ENCODE measurements at regions not wholly inside any gene's neighbourhood (a gene's known extent, or its start where the extent isn't known, plus 50 kb on each side); places are given as distances from the start of the nearest gene placed in this dataset.
"Not testable (repeated sequence)": the region's sequence is repeated elsewhere in the genome, so short reads cannot be mapped to it uniquely, and the experiment has no call there.

DNA sequence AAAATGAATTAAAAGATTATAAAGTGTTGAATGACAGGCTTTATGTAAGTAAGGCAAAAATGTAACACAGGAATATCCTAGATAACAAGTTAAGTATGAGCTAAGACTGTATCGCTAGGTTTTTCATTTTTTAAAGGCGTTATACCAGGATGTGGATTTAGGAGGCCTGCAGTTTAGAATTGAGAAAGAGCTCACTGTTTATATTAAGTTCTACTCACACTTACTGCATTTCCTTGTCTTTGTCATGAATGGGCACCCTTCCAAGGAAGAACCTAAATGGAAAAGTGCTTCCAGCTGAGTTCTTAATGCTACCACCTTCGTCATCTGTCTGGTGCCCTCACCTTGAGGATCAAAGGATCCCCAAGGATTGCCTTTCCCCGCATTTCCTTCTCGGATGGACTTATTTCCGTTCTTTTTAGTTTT lies 148.7 kb downstream of the SOX4 start:
- DNase-seq (ENCODE audit: low read depth, low spot score) = peak; percentile 24

DNA sequence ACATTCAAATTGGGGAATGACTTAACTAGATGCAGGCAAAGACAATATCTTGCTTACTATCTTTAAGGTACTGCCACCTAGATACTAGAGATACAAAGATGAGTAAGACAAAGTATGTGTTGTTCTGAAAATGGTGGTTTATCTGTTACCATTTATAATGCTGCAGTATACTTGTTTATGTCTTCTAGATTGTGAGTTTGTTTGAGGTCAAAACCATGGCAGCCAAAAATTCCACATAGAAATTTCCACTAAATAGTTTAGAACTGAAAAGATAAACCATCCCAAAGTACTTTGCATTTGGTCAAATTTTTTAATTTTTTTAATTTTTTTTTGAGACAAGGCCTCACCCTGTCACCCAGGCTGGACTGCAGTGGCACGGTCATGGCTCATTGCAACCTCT lies 150.8 kb downstream of the SOX4 start:
- no peak for DNase-seq (ENCODE audit: low read depth, low spot score)

DNA sequence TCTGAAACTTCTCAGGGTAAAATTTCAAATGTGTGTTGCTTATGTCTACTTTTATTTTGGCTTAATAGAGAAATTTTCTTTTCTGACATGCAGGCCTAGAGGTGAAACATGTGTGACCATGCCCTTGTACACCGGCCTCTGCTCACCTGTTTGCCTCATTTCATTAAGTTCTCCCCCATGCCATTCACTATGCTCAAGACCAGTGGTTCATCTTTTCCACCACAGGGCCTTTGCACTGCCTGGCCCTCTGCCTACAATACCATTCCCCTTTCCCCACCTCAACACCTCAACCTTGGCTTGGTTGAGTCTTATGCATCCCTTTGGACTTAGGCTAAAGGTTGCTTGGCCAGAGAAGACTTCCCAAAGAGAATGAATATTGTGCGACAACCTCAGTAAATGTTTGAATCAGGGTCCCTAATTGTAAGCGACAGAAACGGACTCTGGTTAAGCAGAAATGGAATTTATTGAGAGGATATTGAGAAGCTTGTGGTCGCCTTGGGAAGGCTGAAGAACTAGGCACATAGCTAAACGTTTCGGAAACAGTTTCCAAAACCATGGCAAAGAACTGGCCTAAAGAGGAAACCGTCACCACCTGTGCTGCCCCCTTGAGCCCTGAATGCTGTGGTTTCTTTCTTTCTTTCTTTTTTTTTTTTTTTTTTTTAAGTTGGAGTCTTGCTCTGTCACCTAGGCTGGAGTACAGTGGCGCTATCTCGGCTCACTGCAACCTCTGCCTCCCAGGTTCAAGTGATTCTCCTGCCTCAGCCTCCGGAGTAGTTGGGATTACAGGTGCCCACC lies 152.2 kb downstream of the SOX4 start:
- no peak for DNase-seq (ENCODE audit: low read depth, low spot score)

DNA sequence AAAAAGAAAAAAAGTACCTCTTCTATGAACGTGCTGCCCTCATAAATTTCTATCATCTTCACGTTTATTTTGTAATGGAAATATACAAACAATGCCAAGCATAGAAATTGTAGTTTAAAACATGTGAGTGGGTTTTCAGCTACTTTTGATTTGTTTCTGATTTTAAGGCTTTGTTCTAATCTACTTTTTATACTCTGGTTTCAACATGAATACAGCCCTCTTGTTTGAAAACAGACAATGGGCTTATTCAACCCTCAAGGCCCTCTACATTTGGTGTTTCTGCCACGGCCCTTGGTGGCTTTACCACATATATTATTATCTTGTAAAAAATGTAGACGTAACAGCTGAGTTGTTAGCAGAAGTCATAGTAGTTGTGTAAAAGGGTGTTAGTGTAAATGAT lies 153.9 kb downstream of the SOX4 start:
- no peak for DNase-seq (ENCODE audit: low read depth, low spot score)

DNA sequence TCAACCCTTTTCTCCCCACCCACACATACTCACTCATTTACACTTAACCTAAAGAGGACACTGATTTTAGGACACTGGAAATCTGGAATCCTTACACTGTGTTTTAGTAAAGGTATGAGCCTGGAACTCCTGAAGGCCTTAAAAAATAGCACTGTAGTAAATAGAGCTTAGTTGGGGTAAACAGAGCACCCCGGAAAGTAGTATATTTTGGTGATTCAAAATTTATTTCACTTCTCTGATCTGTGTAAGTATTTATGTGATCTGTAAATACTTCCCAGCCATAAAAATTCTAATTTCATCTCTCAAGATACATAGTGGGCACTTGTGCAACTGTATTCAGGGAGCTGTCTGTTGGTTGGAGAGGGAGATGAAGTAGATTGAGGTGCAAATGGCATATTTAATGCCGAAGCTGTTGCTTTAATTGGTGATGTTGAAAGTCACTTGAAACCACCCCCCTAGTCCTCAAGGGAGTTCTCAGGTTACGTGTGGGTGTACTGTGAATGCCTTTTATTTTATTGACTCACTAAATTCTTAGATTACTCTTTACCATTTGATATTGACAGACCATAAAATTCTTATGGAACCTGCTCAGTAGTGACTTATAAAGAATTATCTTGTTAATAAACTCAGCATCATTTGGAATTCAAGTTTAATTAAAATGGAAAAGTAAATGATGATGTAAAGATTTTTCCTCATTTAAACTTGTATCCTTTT lies 154.9 kb downstream of the SOX4 start:
- no peak for DNase-seq (ENCODE audit: low read depth, low spot score)

DNA sequence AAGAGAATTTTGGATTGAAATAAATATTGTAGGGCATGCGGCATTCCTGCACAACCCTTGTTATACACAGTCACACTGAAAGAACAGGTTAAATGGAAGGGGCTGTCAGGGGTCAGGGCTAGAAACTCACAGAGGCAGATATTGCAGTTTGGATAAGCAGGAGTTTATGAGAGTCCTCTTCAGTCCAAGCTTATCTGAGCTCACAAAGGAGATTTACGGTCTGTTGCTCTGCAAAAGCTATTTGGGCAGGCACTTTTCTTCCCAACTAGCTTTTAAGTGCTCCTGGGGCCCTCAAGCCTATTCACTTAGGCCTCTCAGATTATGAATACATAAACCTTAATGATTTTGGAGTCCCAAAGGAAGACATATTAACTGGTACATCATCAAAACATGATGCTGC lies 156.2 kb downstream of the SOX4 start:
- DNase-seq (ENCODE audit: low read depth, low spot score) = no peak

DNA sequence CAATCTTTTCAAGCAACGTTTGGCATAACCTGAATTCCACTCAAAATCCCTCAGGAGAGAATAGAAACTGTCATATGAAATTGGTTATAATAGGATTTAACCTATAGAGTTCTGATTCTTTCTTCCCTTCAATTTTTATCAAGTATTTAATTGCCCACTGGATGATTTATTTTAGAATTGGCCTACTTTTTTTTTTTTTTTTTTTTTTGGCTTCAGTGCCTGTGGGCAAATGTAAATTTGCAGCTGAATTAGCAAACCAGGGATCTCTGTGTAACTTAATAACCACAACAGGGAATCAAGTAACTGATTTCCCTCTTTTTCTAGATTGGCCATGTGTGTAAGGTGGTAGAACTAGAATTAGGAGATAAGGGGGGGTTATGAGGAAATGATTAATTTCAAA lies 157.0 kb downstream of the SOX4 start:
- no peak for DNase-seq (ENCODE audit: low read depth, low spot score)

DNA sequence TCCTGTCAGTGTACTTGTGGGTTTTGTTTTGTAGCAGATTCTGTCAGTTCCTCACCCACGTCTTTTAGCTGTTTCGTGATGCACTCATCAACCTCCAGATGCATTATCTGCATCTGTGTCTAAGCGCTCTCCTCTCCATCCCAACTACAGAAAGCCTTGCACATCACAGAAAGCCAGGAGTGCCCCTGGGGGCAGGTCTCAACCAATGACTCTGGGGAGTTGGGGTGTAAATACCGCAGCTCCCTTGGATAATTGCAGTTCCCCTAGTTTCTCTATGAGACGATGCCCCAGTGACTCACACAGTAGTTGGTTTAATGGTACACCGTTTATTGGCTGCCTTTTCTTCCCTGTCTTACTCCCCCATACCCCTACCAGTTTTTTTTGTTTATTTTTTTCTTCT lies 158.1 kb downstream of the SOX4 start:
- no peak for DNase-seq (ENCODE audit: low read depth, low spot score)

DNA sequence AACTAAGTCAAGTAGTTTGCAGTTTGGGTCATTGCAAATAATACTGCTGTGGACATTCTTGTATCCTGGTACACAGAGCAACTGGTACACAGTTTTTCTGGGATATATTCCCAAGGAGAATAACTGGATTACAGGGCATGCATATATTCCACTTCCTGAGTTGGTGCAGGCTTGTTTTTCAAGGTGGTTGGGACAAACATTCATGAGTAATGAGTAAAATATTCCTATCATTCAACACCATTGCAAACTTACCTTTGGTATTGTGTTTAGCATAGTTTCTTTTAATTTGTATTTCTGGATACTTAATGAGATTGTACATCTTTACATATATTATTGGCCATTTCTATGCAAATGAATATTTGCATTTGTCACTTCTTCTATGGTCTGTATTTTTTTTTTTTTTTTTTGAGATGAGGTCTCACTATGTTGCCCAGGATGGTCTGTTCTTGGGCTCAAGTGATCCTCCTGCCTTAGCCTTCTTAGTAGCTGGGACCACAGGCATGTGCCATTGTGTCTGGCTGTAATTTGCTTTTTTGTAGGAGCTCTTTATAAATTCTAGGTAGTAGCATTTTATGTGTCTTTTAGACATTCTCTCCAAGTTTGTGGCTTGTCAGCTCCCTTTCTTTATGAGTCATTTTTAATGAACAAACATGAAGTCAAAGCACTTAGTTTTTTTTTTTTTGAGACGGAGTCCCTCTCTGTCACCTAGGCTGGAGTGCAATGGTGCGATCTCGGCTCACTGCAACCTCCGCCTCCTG lies 158.7 kb downstream of the SOX4 start:
- DNase-seq (ENCODE audit: low read depth, low spot score) = no peak

DNA sequence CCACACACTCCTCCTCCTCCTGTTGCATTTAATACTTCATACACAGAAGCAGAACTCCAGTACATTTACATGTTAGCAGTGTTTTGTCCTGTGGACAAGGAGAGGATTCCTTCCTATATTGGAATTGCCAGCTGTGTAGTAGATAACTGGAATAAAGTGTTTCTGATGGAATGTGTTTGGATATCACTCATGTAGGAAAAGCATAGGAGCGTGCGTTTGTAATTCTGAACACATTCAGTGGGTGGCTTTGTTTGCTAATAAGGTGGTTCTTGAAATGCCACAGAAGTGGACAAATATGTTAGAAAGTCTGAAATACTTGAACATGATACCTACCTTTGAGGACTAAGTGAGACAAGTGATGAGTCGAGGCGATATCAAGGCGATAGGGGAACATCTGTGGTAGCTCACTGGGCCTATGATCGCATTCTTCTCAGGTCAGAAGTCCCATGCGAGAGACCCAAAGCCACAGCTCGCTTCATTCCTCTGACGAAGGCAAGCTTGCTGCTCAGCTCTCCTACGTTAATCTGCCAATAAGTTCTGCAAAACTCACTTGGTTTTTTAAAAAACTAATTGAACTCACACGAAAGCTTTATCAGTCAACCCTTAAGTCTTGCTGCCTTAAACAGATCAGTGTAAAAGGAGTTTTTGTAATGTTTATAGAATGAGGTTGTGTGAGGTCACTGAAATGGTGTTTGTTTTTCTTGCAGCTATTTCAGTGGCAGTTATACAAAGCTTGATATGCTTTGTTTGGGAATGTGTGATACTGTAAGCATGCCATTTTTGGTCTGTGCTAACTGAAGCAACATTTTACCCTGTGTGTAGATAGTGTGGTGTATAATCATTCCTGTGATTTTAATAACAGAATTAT lies 159.9 kb downstream of the SOX4 start:
- DNase-seq (ENCODE audit: low read depth, low spot score) = no peak

DNA sequence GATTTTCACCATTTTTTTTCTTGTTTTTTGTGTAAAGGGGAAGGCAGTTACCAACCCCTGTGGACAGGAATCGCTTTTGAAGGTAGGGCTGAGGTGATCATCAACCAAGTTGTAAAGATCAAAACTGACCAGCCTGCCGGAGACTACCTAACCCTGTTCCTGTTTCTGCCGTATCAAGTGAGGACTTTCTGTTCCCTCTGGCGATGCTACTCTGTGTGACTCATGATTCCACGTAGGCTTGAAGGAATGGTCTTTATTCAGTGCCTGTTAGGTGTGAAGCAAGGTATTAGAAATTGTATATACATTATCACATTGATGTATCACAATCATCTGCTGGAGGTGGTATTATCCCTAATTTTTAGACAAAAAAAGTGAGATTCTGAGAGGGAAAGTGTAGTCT lies 161.3 kb downstream of the SOX4 start:
- DNase-seq (ENCODE audit: low read depth, low spot score) = no peak

DNA sequence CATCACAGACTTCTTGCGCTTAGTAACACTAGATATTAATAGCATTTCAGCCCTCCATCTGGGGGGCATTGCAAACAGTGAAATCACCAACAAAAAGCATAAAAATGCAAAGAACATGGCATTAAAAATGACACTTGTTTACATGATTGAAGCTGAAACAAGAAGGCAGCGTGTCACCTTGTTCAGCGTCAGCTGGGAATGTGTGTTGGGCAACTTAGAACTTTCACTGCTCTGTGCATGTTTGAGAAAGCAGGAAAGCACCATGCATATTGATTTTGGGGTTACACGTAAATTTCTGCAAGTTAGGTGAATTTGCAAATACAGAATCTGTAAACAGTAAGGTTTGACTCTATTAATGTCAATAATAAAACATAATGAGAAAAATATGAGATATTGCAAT lies 162.9 kb downstream of the SOX4 start:
- no peak for DNase-seq (ENCODE audit: low read depth, low spot score)

DNA sequence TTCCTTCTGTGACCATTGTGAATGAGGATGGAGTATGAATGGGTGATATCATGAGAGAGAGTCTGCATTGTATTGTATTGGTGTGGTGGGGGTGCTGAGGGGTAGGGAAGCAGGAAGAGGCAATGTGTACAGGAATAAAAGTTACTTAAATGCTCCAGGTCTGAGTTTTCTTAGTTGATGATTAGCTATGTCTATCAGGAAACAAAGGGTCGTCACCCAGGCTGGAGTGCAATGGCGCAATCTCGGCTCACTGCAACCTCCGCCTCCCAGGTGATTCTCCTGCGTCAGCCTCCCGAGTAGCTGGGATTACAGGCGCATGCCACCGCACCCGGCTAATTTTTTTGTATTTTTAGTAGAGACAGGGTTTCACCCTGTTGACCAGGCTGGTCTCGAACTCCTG lies 163.8 kb downstream of the SOX4 start:
- not testable (repeated sequence) for DNase-seq (ENCODE audit: low read depth, low spot score)

DNA sequence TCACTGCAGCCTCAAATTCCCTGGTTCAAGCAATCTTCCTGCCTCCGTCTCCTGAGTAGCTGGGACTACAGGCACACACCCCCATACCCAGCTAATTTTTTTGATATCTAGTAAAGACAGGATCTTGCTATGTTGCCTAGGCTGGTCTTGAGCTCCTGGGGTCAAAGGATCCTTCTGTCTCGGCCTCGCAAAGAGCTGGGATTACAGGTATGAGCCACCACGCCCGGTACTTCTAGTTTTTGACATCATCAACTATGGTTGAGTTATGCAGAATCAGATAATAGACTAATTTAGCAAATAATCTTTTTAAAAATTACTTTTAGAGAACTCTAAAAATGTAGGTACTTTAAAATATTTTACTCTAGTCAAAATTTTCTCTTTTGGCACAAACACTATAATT lies 166.2 kb downstream of the SOX4 start:
- DNase-seq (ENCODE audit: low read depth, low spot score) = no peak

DNA sequence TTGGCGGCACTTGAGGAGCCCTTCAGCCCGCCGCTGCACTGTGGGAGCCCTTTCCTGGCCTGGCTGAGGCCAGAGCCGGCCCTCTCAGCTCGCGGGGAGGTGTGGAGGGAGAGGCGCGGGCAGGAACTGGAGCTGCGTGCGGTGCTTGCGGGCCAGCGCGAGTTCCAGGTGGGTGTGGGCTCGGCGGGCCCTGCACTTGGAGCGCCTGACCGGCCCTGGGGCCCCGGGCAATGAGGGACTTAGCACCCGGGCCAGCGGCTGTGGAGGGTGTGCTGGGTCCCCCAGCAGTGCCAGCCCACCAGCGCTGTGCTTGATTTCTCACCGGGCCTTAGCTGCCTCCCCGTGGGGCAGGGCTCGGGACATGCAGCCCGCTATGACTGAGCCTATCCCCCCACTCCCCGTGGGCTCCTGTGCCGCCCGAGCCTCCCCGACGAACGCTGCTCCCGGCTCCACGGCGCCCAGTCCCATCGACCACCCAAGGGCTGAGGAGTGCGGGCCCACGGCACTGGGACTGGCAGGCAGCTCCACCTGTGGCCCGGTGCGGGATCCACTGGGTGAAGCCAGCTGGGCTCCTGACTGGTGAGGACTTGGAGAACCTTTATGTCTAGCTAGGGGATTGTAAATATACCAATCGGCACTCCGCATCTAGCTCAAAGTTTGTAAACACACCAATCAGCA lies 167.6 kb downstream of the SOX4 start:
- DNase-seq (ENCODE audit: low read depth, low spot score) = not testable (repeated sequence)

DNA sequence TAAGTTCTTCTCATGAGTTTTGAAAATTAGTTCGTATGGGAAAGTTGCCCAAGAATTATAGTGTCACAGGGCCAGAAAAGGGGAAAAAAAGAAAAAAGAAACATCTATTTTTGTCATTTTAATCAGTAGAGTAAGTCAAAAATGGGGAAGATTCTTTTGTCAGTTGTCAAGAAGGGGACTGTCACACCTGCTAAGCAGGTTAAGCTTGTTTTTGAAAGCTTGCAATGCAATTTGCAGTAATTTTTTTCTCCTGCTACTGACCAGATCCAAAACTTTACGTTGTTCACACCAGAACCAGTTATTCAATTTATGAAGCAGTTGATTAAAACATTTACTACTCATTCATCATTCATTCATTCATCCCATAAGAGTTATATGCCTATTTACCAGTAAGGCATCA lies 171.4 kb downstream of the SOX4 start:
- no peak for DNase-seq (ENCODE audit: low read depth, low spot score)

DNA sequence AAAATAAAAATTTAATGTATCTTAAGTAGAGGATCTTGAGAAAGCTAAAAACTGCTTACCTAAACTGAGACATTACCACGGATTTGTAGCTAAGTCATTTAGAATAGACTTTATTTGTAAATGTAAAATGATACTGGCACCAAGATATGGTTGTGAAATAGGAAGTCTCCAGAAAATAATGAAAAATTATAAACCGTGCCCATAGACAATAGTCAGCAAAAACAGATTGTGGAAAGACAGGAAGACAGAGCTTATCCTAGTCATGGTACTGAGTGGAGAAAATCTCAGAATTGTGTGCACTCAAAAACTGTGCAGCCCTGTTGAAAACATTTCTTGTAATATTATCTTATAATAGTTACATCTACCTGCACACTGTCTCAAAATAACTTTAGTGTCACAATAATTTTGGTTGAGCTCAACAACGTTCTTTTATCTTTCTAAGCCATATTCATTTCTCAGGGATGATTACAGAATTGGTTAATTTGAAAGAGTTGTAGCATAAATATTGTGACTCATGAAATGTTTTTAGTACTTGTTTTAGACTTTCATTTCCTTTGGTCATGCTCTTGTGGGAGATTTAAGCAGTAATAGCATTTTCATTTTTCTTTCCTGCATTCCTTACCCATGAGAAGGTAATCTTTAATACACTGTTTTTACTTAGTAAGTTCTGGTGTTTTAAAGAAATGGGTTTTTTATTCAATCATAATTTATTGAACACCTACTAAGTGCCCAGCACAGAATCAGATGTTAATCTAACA lies 174.5 kb downstream of the SOX4 start:
- no peak for DNase-seq (ENCODE audit: low read depth, low spot score)

DNA sequence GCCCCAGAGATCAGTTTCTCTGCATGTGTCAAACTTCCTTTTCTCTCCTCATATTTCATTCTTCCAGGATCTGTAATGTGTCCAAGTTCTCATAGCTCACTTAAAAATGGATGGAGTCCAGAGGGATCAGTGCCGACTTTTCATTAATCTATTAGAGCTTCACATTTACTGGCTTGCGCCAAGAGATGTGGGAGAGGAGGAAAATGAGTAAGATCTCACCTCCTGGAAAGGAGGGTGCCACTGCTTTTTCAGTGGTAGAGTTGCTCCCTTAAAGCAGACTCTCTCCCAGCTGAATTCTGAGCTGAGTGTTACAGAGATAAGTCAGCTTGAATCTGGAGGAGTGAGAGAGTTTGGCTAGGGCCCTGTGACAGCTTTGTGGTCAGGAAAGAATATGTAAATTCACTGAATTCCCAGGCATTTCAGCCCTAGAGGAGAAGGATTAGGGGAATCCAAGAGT lies 175.9 kb downstream of the SOX4 start:
- DNase-seq (ENCODE audit: low read depth, low spot score) = no peak

DNA sequence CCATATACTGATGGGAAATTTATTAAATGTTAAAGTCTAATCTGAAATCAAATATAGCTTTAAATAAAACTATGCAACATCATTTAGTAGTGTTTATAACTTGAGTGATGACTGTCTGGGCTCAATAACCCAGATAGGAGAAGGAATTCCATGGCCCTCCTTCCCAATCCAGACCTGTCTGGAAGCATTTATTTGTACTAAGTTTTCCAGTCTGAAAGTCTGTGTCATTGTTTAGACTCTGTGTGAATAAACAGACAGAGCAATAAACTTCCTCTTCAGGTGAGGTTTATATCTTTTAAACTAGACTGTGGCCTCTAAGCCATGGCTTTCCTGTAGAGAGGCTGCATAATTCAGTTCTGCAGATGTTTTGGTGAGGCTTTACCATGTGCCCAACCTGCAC lies 176.4 kb downstream of the SOX4 start:
- DNase-seq (ENCODE audit: low read depth, low spot score) = no peak

DNA sequence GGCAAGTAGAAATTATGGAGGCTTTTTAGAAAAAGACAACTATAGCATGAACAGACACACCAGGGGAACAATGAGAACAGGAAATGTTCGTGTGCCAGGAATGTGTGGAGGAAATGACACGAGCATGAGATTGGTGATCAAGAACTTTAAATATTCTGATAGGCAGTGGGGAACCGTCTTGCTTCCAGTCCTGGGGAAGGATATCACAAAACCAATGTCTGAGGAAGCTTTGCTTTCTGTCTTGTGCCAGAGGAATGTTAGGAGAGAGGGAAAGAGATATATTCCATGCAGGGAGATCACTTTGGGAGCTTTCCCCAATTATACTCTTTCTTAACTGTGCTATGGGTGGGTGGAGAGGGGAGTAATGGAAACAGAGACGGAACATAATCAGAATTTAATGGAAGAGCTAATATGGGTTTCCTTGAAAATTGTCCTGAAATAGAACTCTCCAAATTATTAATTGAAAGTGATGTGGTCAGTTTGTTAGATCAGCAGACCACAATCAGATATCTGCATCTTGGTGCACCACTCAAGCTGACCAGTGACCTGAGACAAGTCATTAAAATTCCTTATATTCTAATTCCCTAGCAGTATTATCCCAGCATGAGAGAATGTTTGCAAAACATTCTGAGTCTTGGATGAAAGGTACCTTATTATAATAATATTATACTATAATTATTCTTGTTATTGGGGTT lies 178.2 kb downstream of the SOX4 start:
- DNase-seq (ENCODE audit: low read depth, low spot score) = no peak
